H1 (cell line): ENCODE measurements at regions not wholly inside any gene's neighbourhood (a gene's known extent, or its start where the extent isn't known, plus 50 kb on each side); places are given as distances from the start of the nearest gene placed in this dataset.

ENCODE experiments used
- CTCF ChIA-PET: fragments of 300-600 bp; sonication (Branson Sonifier 250); formaldehyde crosslinking; loops from one replicate; lab custom pipeline; 2021; ENCODE audit not compliant: partially characterized antibody; lab: Charles Lee
- POLR2A ChIA-PET: fragments of 300-600 bp; sonication (Branson Sonifier 250); formaldehyde crosslinking; loops from one replicate; lab custom pipeline; 2021; ENCODE audit warnings: inconsistent platforms; ENCODE audit not compliant: partially characterized antibody; lab: Charles Lee
- DNase-seq, 2 experiments: peaks; one replicate each; pipeline versions ENCODE4 v3.0.0 to v3.0.0-alpha.2; 2010 to 2022; ENCODE audit warnings: low spot score in 2 of 2, low read depth in 1 of 2, mixed read lengths in 1 of 2
- FAIRE-seq: peaks from 2 replicates; lab custom pipeline; 2011; peaks lifted over from hg19 to GRCh38; lab: Jason Lieb, UNC
- H2AFZ ChIP-seq: 2 replicates; pipeline ENCODE4 v1.8.1; 2012; ENCODE audit warnings: low read length, inconsistent platforms
- H2AK5ac ChIP-seq: 2 replicates; pipeline ENCODE4 v1.6.1; 2013; ENCODE audit warnings: low read depth, low read length
- H2BK120ac ChIP-seq: replicated peaks from 2 replicates; pipeline ENCODE3; 2013; ENCODE audit warnings: low read depth, low read length, inconsistent platforms
- H2BK12ac ChIP-seq: 2 replicates; pipeline ENCODE4 v1.6.1; 2013; ENCODE audit warnings: low read depth, low read length
- H2BK15ac ChIP-seq: 2 replicates; pipeline ENCODE4 v1.6.1; 2013; ENCODE audit warnings: low read length
- H2BK20ac ChIP-seq: 2 replicates; pipeline ENCODE4 v1.6.1; 2013; ENCODE audit warnings: low read length
- H2BK5ac ChIP-seq: 2 replicates; pipeline ENCODE4 v1.6.1; 2013; ENCODE audit warnings: low read depth, low read length
- H3K14ac ChIP-seq: 2 replicates; pipeline ENCODE4 v1.6.1; 2013; ENCODE audit warnings: inconsistent platforms; ENCODE audit not compliant: insufficient read length
- H3K18ac ChIP-seq: 2 replicates; pipeline ENCODE4 v1.6.1; 2013; ENCODE audit warnings: low read length; ENCODE audit errors: extremely low read depth
- H3K23ac ChIP-seq: 2 replicates; pipeline ENCODE4 v1.6.1; 2013; ENCODE audit warnings: inconsistent platforms; ENCODE audit not compliant: insufficient read length
- H3K23me2 ChIP-seq: 2 replicates; pipeline ENCODE4 v1.6.1; 2013; ENCODE audit warnings: low read depth, low read length
- H3K27ac ChIP-seq: 2 replicates; pipeline ENCODE4 v1.6.1; 2011; ENCODE audit warnings: low read depth, low read length, inconsistent platforms
- H3K27me3 ChIP-seq, 4 experiments: replicated peaks in 1 of 4; 1 replicate in 1 of 4; 2 replicates in 3 of 4; pipeline versions ENCODE4 v1.6.1 to v1.8.1; 2011 to 2013; ENCODE audit warnings: low read length in 3 of 4, mild to moderate bottlenecking in 3 of 4, inconsistent platforms in 2 of 4, mixed read lengths in 2 of 4, moderate library complexity in 1 of 4; ENCODE audit not compliant: control insufficient read depth in 3 of 4, insufficient read depth in 3 of 4; ENCODE audit errors: extremely low read depth in 1 of 4
- H3K36me3 ChIP-seq, 4 experiments: 2 replicates each; pipeline versions ENCODE4 v1.6.1 to v1.8.1; 2011 to 2013; ENCODE audit warnings: mild to moderate bottlenecking in 4 of 4, low read length in 3 of 4, moderate library complexity in 2 of 4, control low read depth in 1 of 4, inconsistent platforms in 1 of 4; ENCODE audit not compliant: insufficient read depth in 4 of 4, control insufficient read depth in 2 of 4
- H3K4ac ChIP-seq: replicated peaks from 2 replicates; pipeline ENCODE3; 2013; ENCODE audit warnings: low read length, low read depth, mixed read lengths, inconsistent platforms; ENCODE audit not compliant: insufficient read length
- H3K4me1 ChIP-seq, 4 experiments: replicated peaks in 1 of 4; 1 replicate in 1 of 4; 2 replicates in 3 of 4; pipeline versions ENCODE4 v1.6.1 to v1.8.1; 2011 to 2013; ENCODE audit warnings: low read length in 3 of 4, inconsistent platforms in 2 of 4, mixed read lengths in 1 of 4; ENCODE audit not compliant: insufficient read depth in 4 of 4, control insufficient read depth in 3 of 4
- H3K4me2 ChIP-seq, 2 experiments: 2 replicates each; pipeline versions ENCODE4 v1.6.1 to v1.8.1; 2011 to 2013; ENCODE audit warnings: low read depth in 2 of 2, low read length in 2 of 2, control low read depth in 1 of 2, inconsistent platforms in 1 of 2, mild to moderate bottlenecking in 1 of 2; ENCODE audit not compliant: insufficient read depth in 1 of 2
- H3K4me3 ChIP-seq, 4 experiments: fragments of 200-600, 300-600 bp in 1 of 4; sonication (generic), shearing (Covaris generic), sonication (Bioruptor Twin) in 1 of 4; 2 replicates each; pipeline versions ENCODE4 v1.5.1 to v1.8.1; 2011 to 2016; ENCODE audit warnings: low read length in 4 of 4, low read depth in 3 of 4, control low read depth in 2 of 4, inconsistent platforms in 2 of 4, mild to moderate bottlenecking in 2 of 4, mixed read lengths in 1 of 4, moderate library complexity in 1 of 4; ENCODE audit not compliant: insufficient read depth in 2 of 4; ENCODE audit errors: extremely low read depth in 1 of 4
- H3K56ac ChIP-seq: replicated peaks from 2 replicates; pipeline ENCODE3; 2013; ENCODE audit warnings: low read depth, mild to moderate bottlenecking, mixed read lengths, low read length, inconsistent platforms; ENCODE audit not compliant: insufficient read length
- H3K79me1 ChIP-seq: 2 replicates; pipeline ENCODE4 v1.6.1; 2013; ENCODE audit warnings: low read depth, low read length, control low read depth
- H3K79me2 ChIP-seq, 2 experiments: 2 replicates each; pipeline versions ENCODE4 v1.6.1 to v1.8.1; 2012 to 2013; ENCODE audit warnings: low read length in 2 of 2, mild to moderate bottlenecking in 2 of 2, inconsistent platforms in 1 of 2; ENCODE audit not compliant: insufficient read depth in 2 of 2, control insufficient read depth in 1 of 2
- H3K9ac ChIP-seq, 4 experiments: replicated peaks in 1 of 4; 1 replicate in 1 of 4; 2 replicates in 3 of 4; pipeline versions ENCODE4 v1.6.1 to v1.8.1; 2011 to 2013; ENCODE audit warnings: low read depth in 3 of 4, low read length in 3 of 4, control low read depth in 2 of 4, mild to moderate bottlenecking in 2 of 4, moderate library complexity in 2 of 4, inconsistent platforms in 1 of 4; ENCODE audit errors: extremely low read depth in 1 of 4
- H3K9me3 ChIP-seq, 2 experiments: 2 replicates each; pipeline versions ENCODE4 v1.6.1 to v1.8.1; 2012 to 2013; ENCODE audit warnings: mild to moderate bottlenecking in 2 of 2, moderate library complexity in 2 of 2, control low read depth in 1 of 2, inconsistent platforms in 1 of 2, low read depth in 1 of 2, low read length in 1 of 2, mixed read lengths in 1 of 2; ENCODE audit not compliant: insufficient read depth in 2 of 2
- H4K20me1 ChIP-seq, 2 experiments: replicated peaks in 1 of 2; 2 replicates each; pipeline versions ENCODE3 to v1.8.1; 2011 to 2013; ENCODE audit warnings: inconsistent platforms in 2 of 2, low read length in 2 of 2, mild to moderate bottlenecking in 1 of 2; ENCODE audit not compliant: insufficient read depth in 2 of 2, control insufficient read depth in 1 of 2
- H4K5ac ChIP-seq: 2 replicates; pipeline ENCODE4 v1.6.1; 2013; ENCODE audit warnings: low read length, low read depth, mixed read lengths, inconsistent platforms; ENCODE audit not compliant: insufficient read length
- H4K8ac ChIP-seq: 2 replicates; pipeline ENCODE4 v1.8.0; 2013; ENCODE audit warnings: mild to moderate bottlenecking, moderate library complexity, low read length, inconsistent platforms; ENCODE audit not compliant: insufficient read depth; ENCODE audit errors: extremely low read depth
- H4K91ac ChIP-seq: replicated peaks from 2 replicates; pipeline ENCODE3; 2013; ENCODE audit warnings: low read length, mixed read lengths, inconsistent platforms; ENCODE audit not compliant: insufficient read length
- ASH2L ChIP-seq: fragments of 200-600, 300-600 bp; sonication (generic); IDR thresholded peaks from one replicate; pipeline ENCODE4 v1.7.1; 2017; ENCODE audit warnings: low read length
- CHD2 ChIP-seq: IDR thresholded peaks from 2 replicates; pipeline ENCODE4 v1.6.1; 2012; ENCODE audit warnings: low read length, improper control_type of control experiment
- EGR1 ChIP-seq: IDR thresholded peaks from 2 replicates; pipeline ENCODE4 v1.6.1; 2011; ENCODE audit warnings: low read depth, low read length, borderline replicate concordance
- EZH2 ChIP-seq: fragments of 200-600 bp; sonication (generic); IDR thresholded peaks from 2 replicates; pipeline ENCODE4 v1.7.1; 2012; ENCODE audit warnings: low read depth, mild to moderate bottlenecking, moderate library complexity, low read length, inconsistent platforms; ENCODE audit not compliant: severe bottlenecking
- HDAC2 ChIP-seq, 2 experiments: fragments of 300-600 bp in 1 of 2; sonication (generic) in 1 of 2; IDR thresholded peaks; 2 replicates each; pipeline ENCODE4 v1.6.1; 2011 to 2012; ENCODE audit warnings: low read depth in 2 of 2, low read length in 2 of 2, mild to moderate bottlenecking in 2 of 2, moderate library complexity in 2 of 2, borderline replicate concordance in 1 of 2, inconsistent platforms in 1 of 2
- HDAC6 ChIP-seq: IDR thresholded peaks from one replicate; pipeline ENCODE4 v1.7.1; 2012; ENCODE audit warnings: low read depth, mild to moderate bottlenecking, inconsistent platforms, low read length, moderate library complexity
- RFX5 ChIP-seq: IDR thresholded peaks from 2 replicates; pipeline ENCODE4 v1.6.1; 2011; ENCODE audit warnings: low read depth, low read length, improper control_type of control experiment, borderline replicate concordance
- RNF2 ChIP-seq: fragments of 200-900, 300-1000 bp; sonication (generic); IDR thresholded peaks from 2 replicates; pipeline ENCODE4 v1.7.1; 2016; ENCODE audit warnings: borderline replicate concordance, low read depth, mild to moderate bottlenecking, antibody characterized with exemption, low read length; ENCODE audit not compliant: poor library complexity, severe bottlenecking; ENCODE audit errors: missing control alignments
- SIN3A ChIP-seq, 2 experiments: IDR thresholded peaks in 1 of 2; conservative IDR thresholded peaks in 1 of 2; 2 replicates each; pipeline ENCODE4 v1.6.1; 2011 to 2012; ENCODE audit warnings: low read length in 2 of 2, improper control_type of control experiment in 1 of 2, low read depth in 1 of 2, mild to moderate bottlenecking in 1 of 2
- SIX5 ChIP-seq: IDR thresholded peaks from 2 replicates; pipeline ENCODE4 v1.6.1; 2011; ENCODE audit warnings: mild to moderate bottlenecking, low read depth, low read length
- SRF ChIP-seq: IDR thresholded peaks from 2 replicates; pipeline ENCODE4 v1.6.1; 2011; ENCODE audit warnings: mild to moderate bottlenecking, low read depth, low read length, moderate library complexity
- TAF1 ChIP-seq: IDR thresholded peaks from 2 replicates; pipeline ENCODE4 v1.6.1; 2011; ENCODE audit warnings: mild to moderate bottlenecking, low read depth, low read length
- WGBS, 2 experiments: shearing (Covaris generic) in 1 of 2; methylation state at CpG; one replicate each; pipeline versions ENCODE4 v1.1.6 to v1.1.7; 2013 to 2015; ENCODE audit warnings: low lambda C conversion rate in 2 of 2, mixed read lengths in 2 of 2, inconsistent platforms in 1 of 2, low coverage in 1 of 2, missing lambda C conversion rate in 1 of 2; ENCODE audit not compliant: insufficient replicate concordance in 2 of 2, insufficient coverage in 1 of 2, insufficient read length in 1 of 2; ENCODE audit errors: extremely low coverage in 1 of 2, missing lambda C conversion rate in 1 of 2; 5-methylcytosine and 5-hydroxymethylcytosine counted together
- TF ChIP-seq, protein P1 (sequence below): IDR thresholded peaks from 2 replicates; pipeline ENCODE4 v1.6.1; 2012; ENCODE audit warnings: low read length, inconsistent platforms

DNA sequence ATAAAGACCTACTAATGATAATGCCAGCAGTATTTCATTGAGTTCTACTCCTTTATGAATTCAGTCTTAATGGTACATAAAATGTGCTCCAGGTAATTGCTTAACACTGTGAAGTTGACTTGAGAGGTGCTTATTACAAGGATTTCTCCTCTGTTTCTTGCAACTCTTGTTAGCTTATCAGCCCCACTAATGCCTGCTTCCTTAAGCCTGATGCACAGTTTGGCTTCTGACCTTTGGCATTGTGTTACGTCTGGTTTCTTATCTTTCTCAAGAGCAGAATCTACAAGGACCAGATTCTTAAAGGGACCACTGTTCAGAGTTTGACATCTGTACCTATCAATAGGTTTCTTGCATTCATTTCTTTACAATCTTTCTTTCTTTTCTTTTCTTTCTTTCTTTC lies 223.9 kb upstream of the CWC22 start:
- H3K56ac ChIP-seq = no peak overlapping the region
- H2AK5ac ChIP-seq = no peak overlapping the region
- no peak overlapping the region for H2BK20ac ChIP-seq
- DNase-seq (no peak), FAIRE-seq (no peak)
- no peak overlapping the region for H3K27ac ChIP-seq
- H3K9ac ChIP-seq = no peak overlapping the region
- no peak overlapping the region for H3K4ac ChIP-seq
- no peaks in the 10 kb centered on the region for H3K27me3 ChIP-seq
- H2BK15ac ChIP-seq = no peak overlapping the region
- no peak overlapping the region for H3K14ac ChIP-seq
- no peaks in the 10 kb centered on the region for H3K23me2 ChIP-seq
- H3K4me2 ChIP-seq = no peak overlapping the region
- H2BK5ac ChIP-seq = no peak overlapping the region
- H2BK12ac ChIP-seq = no peak overlapping the region
- H4K20me1 ChIP-seq = no peaks in the 10 kb centered on the region
- 84% methylated on average over 1 of the region's 1 CpG; no CpG with 5 or more reads in 1 of the 2 experiments for WGBS, 2 experiments
- no peaks in the 10 kb centered on the region for H3K9me3 ChIP-seq
- H4K8ac ChIP-seq = no peak overlapping the region
- H3K79me2 ChIP-seq = no peaks in the 10 kb centered on the region
- no peaks in the 10 kb centered on the region for H3K79me1 ChIP-seq
- no peaks in the 10 kb centered on the region for H3K36me3 ChIP-seq
- H3K23ac ChIP-seq = no peak overlapping the region
- H3K4me3 ChIP-seq = no peak overlapping the region
- no peak overlapping the region for H4K5ac ChIP-seq
- no peaks in the 10 kb centered on the region for H3K4me1 ChIP-seq
- H4K91ac ChIP-seq = no peak overlapping the region
- ChIA-PET POLR2A (no interaction called here), CTCF (no interaction called here)
- H2AFZ ChIP-seq = peak overlapping the region; percentile 20; the same call in 1 of the 2 replicates
- no peak overlapping the region for H3K18ac ChIP-seq
- no peak overlapping the region for H2BK120ac ChIP-seq
- no peak for TF ChIP-seq SRF
- no peak for TF ChIP-seq TAF1
- TF ChIP-seq SIX5 = no peak
- TF ChIP-seq, protein P1, sequence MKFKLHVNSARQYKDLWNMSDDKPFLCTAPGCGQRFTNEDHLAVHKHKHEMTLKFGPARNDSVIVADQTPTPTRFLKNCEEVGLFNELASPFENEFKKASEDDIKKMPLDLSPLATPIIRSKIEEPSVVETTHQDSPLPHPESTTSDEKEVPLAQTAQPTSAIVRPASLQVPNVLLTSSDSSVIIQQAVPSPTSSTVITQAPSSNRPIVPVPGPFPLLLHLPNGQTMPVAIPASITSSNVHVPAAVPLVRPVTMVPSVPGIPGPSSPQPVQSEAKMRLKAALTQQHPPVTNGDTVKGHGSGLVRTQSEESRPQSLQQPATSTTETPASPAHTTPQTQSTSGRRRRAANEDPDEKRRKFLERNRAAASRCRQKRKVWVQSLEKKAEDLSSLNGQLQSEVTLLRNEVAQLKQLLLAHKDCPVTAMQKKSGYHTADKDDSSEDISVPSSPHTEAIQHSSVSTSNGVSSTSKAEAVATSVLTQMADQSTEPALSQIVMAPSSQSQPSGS = no peak
- no peak for TF ChIP-seq EGR1
- no peak for TF ChIP-seq HDAC2 (IDR thresholded peaks at IDR 0.05; ENCODE audit: borderline replicate concordance in 1 of 2, low read depth in 2 of 2, low read length in 2 of 2)
- TF ChIP-seq CHD2 = no peak
- no peak for TF ChIP-seq EZH2
- no peak for TF ChIP-seq RFX5
- TF ChIP-seq ASH2L = no peak
- TF ChIP-seq RNF2 = no peak
- TF ChIP-seq HDAC6 = no peak
- no peak for TF ChIP-seq SIN3A (conservative IDR thresholded peaks at IDR 0.05 in 1 of 2, IDR thresholded peaks at IDR 0.05 in 1 of 2; ENCODE audit: low read depth in 1 of 2, low read length in 2 of 2)
